HG03571 (cell line): ENCODE measurements at regions not wholly inside any gene's neighbourhood (a gene's known extent, or its start where the extent isn't known, plus 50 kb on each side); places are given as distances from the start of the nearest gene placed in this dataset.
"Not testable (repeated sequence)": the region's sequence is repeated elsewhere in the genome, so short reads cannot be mapped to it uniquely, and the experiment has no call there.

Experiments used
- ATAC-seq: cut with Tn5 transposase; IDR thresholded peaks from one replicate; pipeline ENCODE4 v1.9.1; 2021; ENCODE audit not compliant: unreplicated experiment

- ATAC-seq = no peak
Observed at GRCh38 chr15:95168951-95169431, 937.6 kb downstream of the MCTP2 start.

DNA sequence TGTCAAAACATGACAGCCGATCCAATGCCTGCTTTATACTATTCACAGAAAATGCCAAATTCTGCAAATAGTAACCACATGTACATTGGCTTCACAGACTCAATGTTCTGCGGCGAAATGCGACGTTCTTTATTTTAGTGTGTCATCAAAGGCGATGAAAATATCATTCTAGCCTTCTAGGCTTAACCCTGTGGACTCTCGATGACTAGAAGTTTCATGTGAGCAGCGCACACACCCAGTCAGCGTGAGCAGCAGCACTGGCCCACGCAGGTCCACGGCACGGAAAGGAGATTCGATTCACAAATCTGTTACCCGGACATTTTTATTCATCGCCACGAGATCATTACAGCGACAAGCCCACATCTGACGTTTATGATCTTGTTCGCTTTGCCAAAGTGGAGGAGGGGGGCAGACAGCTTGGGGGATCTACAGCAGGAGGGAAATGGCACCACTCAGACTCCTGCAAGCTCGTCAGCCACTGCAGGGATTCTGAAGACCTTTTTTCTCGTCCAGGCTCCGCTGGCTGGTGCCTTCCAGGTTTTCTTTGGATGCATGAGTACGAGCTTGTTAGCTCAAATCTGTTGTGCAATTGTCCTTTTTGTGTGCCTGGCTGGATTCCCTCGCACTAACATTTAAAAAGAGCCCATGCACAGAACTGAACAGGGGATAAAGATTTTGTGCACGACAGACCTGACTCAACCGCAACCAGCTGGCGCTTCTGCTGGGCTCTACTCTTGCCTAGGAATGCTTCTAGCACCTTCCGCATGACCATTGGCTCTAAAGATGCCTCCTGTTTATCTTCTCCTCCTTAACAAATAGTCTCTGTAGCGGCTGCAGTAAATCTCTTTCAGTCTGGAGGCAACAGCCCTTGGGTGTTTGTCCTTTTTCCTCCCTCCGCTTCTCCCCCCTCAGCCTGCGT, 938.4 kb downstream of the MCTP2 start:
- no peak for ATAC-seq

- no peak for ATAC-seq
Observed at GRCh38 chr15:95170561-95171380, 939.4 kb downstream of the MCTP2 start.

DNA sequence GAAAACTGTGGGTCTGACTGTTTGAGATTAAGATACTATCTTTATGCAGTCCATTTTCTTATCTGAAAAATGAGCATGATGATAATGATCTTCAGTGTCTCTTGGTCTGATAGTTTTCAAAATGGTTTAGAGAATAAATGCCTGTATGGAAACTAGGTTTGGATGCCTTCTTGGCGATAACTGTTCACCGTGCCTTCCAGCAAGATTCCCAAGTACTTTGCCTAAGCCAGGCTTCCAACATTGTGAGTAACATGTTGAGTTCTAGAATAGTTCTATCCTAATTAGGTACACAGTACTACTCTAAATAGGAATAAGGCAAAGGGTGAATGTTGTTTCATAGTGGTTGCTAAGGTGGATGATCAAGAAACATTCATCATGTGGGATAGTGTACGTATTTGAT, 940.2 kb downstream of the MCTP2 start:
- no peak for ATAC-seq

- ATAC-seq = no peak
Observed at GRCh38 chr15:95174301-95175259, 943.2 kb downstream of the MCTP2 start.

- no peak for ATAC-seq
Observed at GRCh38 chr15:95175914-95176658, 944.7 kb downstream of the MCTP2 start.

- no peak for ATAC-seq
Observed at GRCh38 chr15:95176794-95177577, 945.6 kb downstream of the MCTP2 start.

DNA sequence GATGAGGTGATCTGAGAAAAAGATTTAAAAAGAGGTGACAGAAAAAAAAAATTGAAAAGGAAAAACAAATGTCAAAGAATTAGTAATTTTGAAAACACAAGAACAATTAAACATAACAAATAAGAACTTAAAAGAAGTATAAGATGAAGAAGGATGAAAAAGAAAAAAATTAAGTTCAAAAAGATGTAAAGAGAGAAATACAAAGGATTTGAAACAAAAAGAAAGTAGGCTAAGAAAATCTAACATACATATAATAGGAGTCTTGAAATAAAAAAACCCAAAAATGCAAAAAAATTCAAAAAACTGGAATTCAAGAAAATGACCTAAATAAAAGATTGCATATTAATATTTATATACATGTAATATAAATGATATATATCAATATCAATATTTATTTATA, 949.2 kb downstream of the MCTP2 start:
- ATAC-seq = no peak

DNA sequence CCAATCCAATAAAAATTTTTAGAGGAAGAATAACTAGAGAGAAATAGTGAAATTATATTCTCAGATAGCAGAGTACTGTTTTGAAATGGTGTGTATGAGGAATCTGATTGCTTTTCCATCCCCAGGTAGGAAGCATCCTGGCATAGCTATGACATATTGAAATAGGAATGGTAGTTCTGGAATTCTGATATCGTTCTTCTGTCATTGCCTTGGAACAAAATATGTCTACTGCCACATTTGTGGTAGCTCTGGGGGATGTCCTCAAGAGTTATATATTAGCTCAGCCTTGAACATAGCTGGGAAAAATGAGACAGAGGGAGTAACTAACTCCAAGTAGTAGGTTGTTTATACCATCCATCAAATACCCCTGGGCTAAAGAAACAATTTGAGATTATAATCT, 950.7 kb downstream of the MCTP2 start:
- no peak for ATAC-seq

GRCh38 chr15:95192923-95193322, 961.6 kb downstream of the MCTP2 start:
- ATAC-seq = no peak

GRCh38 chr15:95194746-95195145, 963.4 kb downstream of the MCTP2 start:
- ATAC-seq = no peak

GRCh38 chr15:95196176-95196915, 965.0 kb downstream of the MCTP2 start:
- no peak for ATAC-seq

DNA sequence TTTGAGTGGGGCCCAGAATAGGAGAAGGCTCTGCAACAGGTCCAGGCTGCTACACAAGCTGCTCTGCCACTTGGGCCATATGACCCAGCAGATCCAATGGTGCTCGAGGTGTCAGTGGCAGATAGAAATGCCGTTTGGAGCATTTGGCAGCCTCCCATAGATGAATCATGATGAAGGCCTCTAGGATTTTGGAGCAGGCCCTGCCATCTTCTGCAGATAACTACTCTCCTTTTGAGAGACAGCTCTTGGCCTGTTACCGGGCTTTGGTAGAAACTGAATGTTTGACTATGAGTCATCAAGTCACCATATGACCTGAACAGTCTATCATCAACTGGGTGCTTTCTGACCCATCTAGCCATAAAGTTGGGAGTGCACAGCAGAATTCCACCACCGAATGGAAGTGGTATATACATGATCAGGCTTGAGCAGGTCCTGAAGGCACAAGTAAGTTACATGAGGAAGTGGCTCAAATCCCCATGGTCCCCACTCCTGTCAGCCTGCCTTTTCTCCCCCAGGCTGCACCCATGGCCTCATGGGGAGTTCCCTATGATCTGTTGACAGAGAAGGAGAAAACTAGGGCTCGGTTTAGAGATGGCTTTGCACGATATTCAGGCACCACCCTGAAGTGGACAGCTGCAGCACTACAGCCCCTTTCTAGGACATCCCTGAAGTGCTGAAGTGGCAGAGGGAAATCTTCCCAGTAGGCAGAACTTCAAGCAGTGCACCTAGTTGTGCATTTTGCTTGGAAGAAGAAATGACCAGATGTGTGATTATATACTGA, 971.4 kb downstream of the MCTP2 start:
- no peak for ATAC-seq

GRCh38 chr15:95205077-95205476, 973.7 kb downstream of the MCTP2 start:
- no peak for ATAC-seq

DNA sequence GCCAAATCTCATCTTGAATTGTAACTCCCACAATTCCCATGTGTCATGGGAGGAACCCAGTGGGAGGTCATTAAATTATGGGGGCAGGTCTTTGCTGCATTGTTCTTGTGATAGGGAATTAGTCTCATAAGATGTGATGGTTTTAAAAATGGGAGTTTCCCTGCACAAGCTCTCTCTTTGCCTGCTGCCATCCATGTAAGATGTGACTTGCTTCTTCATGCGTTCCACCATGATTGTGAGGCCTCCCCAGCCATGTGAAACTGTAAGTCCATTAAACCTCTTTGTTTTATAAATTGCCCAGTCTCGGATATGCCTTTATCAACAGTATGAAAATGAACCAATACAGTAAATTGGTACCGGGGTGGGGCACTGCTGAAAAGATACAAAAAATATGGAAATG, 974.5 kb downstream of the MCTP2 start:
- not testable (repeated sequence) for ATAC-seq

DNA sequence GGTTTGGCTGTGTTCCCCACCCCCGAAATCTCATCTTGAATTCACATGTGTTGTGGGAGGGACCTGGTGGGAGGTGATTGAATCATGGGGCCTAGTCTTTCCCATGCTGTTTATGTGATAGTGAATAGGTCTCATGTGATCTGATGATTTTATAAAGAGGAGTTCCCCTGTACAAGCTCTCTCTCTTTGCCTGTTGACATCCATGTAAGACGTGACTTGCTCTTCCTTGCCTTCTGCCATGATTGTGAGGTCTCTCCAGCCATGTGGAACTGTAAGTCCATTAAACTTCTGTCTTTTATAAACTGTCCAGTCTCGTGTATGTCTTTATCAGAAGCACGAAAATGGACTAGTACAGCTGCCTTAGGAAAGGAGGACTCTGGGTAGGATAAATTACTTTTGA, 976.7 kb downstream of the MCTP2 start:
- no peak for ATAC-seq

- no peak for ATAC-seq
Observed at GRCh38 chr15:95208988-95209387, 977.6 kb downstream of the MCTP2 start.
